OCI-LY1 (cell line): ENCODE measurements at regions not wholly inside any gene's neighbourhood (a gene's known extent, or its start where the extent isn't known, plus 50 kb on each side); places are given as distances from the start of the nearest gene placed in this dataset.

Experiments used
- CTCF ChIP-seq: fragments of 200-600 bp; sonication (generic), shearing (Covaris generic); IDR thresholded peaks from 2 replicates; pipeline ENCODE4 v1.5.1; 2017; ENCODE audit warnings: mild to moderate bottlenecking, antibody characterized with exemption, low read length, moderate library complexity, mixed read lengths
- EZH2 ChIP-seq: fragments of 200-600 bp; sonication (generic), shearing (Covaris generic); IDR thresholded peaks from 2 replicates; pipeline ENCODE4 v1.8.0; 2017; ENCODE audit warnings: borderline replicate concordance, mixed run types, mild to moderate bottlenecking, antibody characterized with exemption, low read length, moderate library complexity, mixed read lengths

GRCh38 chr20:11054266-11054993 is 380.6 kb upstream of the JAG1 start:
- TF ChIP-seq CTCF = no peak
- no peak for TF ChIP-seq EZH2
